Brain microvascular endothelial cell (primary cell): ENCODE measurements at regions not wholly inside any gene's neighbourhood (a gene's known extent, or its start where the extent isn't known, plus 50 kb on each side); places are given as distances from the start of the nearest gene placed in this dataset.
A peak's percentile ranks its signal among the peaks of the same experiment; 100 is the strongest.

ENCODE experiments used
- DNase-seq: peaks from one replicate; pipeline ENCODE4 v3.0.0-alpha.2; 2020
- H3K27ac ChIP-seq: fragments of 250-450 bp; sonication (Bioruptor Pico); 2 replicates; pipeline ENCODE4 v1.5.1; 2020; ENCODE audit warnings: mild to moderate bottlenecking, moderate library complexity
- H3K27me3 ChIP-seq: fragments of 250-450 bp; sonication (Bioruptor Pico); replicated peaks from 2 replicates; pipeline ENCODE4 v1.5.1; 2020; ENCODE audit warnings: mild to moderate bottlenecking
- H3K36me3 ChIP-seq: fragments of 250-450 bp; sonication (Bioruptor Pico); replicated peaks from 2 replicates; pipeline ENCODE4 v1.5.1; 2020; ENCODE audit warnings: mild to moderate bottlenecking
- H3K4me3 ChIP-seq: 2 replicates; pipeline ENCODE4 v1.5.1; 2011; ENCODE audit warnings: low read depth, mild to moderate bottlenecking, control low read depth, low read length, moderate library complexity
- CTCF ChIP-seq: IDR thresholded peaks from 2 replicates; pipeline ENCODE4 v1.5.1; 2011; ENCODE audit warnings: low read depth, mild to moderate bottlenecking, moderate library complexity, low read length, control low read depth, inconsistent platforms; ENCODE audit errors: missing control alignments
- in situ Hi-C: cut with HindIII; loops from 2 replicates; pipeline ENCODE4 v1.10.0; 2017; ENCODE audit warnings: low sequenced_read_pairs, low pct_ligation_motif_present

- Histone ChIP-seq H3K27me3 (peaks cover 2% of the 10 kb centered on the region), H3K4me3 (no peak overlapping the region), H3K36me3 (no peaks in the 10 kb centered on the region), H3K27ac (no peak overlapping the region)
- peak; percentile 59 for TF ChIP-seq CTCF
- in situ Hi-C loops, result no loop called here
- DNase-seq, result no peak
These were observed 109.7 kb downstream of the CD8B2 start for GRCh38 chr2:106596844-106597243.

GRCh38 chr2:106599540-106599939 lies 112.4 kb downstream of the CD8B2 start:
- Histone ChIP-seq H3K27me3 (no peaks in the 10 kb centered on the region), H3K27ac (no peak overlapping the region), H3K36me3 (no peaks in the 10 kb centered on the region), H3K4me3 (no peak overlapping the region)
- DNase-seq, result no peak
- no peak for TF ChIP-seq CTCF
- in situ Hi-C loops, result no loop called here

DNA sequence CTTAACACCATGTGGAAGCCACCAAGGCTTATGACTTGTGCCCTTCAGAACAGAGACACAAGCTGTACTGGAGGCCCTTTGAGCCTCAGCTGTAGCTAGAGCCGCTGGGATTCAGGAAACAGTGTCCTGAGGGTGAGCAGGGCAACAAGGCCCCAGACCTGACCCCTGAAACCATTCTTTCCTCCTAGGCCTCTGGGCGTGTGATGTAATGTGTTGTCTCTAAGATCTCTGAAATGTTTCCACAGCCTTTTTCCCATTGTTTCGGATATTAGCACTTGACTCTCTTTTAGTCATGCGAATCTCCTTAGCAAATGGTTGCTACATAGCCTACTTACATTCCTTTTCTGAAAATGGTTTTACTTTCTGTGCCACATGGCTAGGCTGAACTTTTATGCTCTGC lies 114.9 kb downstream of the CD8B2 start:
- in situ Hi-C loops, result no loop called here
- no peak overlapping the region for H3K27ac ChIP-seq
- H3K36me3 ChIP-seq, result no peaks in the 10 kb centered on the region
- DNase-seq, result no peak
- H3K4me3 ChIP-seq, result no peak overlapping the region
- TF ChIP-seq CTCF, result no peak
- H3K27me3 ChIP-seq, result no peaks in the 10 kb centered on the region

- no peak for TF ChIP-seq CTCF
- DNase-seq, result no peak
- in situ Hi-C loops, result no loop called here
- Histone ChIP-seq H3K36me3 (no peaks in the 10 kb centered on the region), H3K27me3 (no peaks in the 10 kb centered on the region), H3K4me3 (no peak overlapping the region), H3K27ac (no peak overlapping the region)
These were observed 119.5 kb downstream of the CD8B2 start for GRCh38 chr2:106606652-106607051.

DNA sequence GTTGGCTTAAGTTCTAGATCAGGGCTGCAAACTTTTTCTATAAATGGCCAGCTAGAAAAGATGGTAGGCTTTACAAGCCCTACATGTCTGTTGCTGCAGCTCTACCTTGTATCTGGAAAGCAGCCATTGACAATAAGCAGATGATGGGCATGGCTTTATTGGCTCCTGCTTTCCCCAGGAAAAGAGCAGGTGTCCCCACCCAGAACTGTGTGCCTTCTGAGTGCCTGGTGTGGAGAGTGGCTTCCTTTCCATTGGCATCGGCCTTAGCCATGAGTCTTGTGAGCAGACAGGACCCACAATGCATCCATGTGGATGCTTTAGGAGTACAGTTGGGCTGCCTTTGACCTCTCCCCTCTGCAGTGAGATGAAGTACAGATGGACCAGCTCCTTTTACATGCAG lies 120.2 kb downstream of the CD8B2 start:
- no peak for DNase-seq
- in situ Hi-C loops, result no loop called here
- H3K27ac ChIP-seq, result no peak overlapping the region
- TF ChIP-seq CTCF, result no peak
- no peak overlapping the region for H3K4me3 ChIP-seq
- no peaks in the 10 kb centered on the region for H3K27me3 ChIP-seq
- H3K36me3 ChIP-seq, result no peaks in the 10 kb centered on the region

DNA sequence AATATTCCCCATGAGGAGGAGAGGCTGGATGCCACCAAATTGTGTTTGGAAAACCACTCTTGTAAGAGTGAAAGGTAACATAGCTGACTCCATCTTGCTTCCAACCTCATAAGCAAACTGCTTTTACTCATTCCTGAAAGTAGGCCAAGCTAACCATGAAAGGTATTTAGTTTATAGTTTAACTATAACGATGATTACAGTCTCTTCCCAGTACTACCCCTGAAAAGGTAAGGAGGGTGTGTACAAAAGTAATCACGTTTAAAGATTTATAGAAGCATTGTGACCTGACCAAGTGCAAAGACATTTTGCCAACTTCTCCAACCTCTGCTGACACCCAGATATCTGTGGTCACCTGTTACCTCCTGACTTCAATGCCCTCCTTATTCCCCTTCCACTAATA lies 122.6 kb downstream of the CD8B2 start:
- Histone ChIP-seq H3K4me3 (no peak overlapping the region), H3K36me3 (no peaks in the 10 kb centered on the region), H3K27ac (no peak overlapping the region), H3K27me3 (no peaks in the 10 kb centered on the region)
- no peak for DNase-seq
- no peak for TF ChIP-seq CTCF
- in situ Hi-C loops, result no loop called here
